Head of caudate nucleus (tissue), 42 donors: ENCODE measurements at regions not wholly inside any gene's neighbourhood (a gene's known extent, or its start where the extent isn't known, plus 50 kb on each side); places are given as distances from the start of the nearest gene placed in this dataset.
A peak's percentile ranks its signal among the peaks of the same experiment; 100 is the strongest.

ENCODE experiments used
- DNase-seq, 42 donors: peaks; one replicate each; pipeline versions ENCODE4 v3.0.0 to v3.0.0-alpha.2; 2020 to 2021; ENCODE audit warnings: mixed read lengths in 7 of 42
- intact Hi-C: fragments of 100-400 bp; cut with DNase I; formaldehyde crosslinking; loops from one replicate; pipeline ENCODE4 v1.15.0; 2022

GRCh38 chr18:67612281-67612680, 95.8 kb upstream of the DSEL start:
- intact Hi-C loops = no loop called here
- no peak for DNase-seq

GRCh38 chr18:67608615-67609273, 92.2 kb upstream of the DSEL start:
- no peak for DNase-seq

DNA sequence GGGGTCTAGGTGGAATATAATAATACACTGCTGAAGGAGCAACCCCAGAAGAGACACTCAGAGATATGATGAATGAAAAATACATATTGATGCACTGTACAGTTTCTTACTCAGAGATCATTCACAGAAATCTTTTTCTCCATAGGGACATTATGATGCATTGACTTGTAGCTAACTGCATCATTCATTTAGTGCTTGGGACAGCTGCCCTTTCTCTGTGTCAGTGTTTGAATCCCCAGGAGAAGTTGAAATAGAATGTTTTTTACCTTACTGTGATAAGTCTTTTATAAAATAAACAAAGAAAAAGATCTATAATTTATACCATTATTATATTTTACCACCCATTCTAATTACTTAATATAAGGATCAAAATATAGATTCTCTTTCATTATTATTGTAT, 91.7 kb upstream of the DSEL start:
- no peak for DNase-seq
- intact Hi-C loops = no loop called here

More at GRCh38 chr18:67608615-67609273, 92.2 kb upstream of the DSEL start:
- intact Hi-C loops = no loop called here

DNA sequence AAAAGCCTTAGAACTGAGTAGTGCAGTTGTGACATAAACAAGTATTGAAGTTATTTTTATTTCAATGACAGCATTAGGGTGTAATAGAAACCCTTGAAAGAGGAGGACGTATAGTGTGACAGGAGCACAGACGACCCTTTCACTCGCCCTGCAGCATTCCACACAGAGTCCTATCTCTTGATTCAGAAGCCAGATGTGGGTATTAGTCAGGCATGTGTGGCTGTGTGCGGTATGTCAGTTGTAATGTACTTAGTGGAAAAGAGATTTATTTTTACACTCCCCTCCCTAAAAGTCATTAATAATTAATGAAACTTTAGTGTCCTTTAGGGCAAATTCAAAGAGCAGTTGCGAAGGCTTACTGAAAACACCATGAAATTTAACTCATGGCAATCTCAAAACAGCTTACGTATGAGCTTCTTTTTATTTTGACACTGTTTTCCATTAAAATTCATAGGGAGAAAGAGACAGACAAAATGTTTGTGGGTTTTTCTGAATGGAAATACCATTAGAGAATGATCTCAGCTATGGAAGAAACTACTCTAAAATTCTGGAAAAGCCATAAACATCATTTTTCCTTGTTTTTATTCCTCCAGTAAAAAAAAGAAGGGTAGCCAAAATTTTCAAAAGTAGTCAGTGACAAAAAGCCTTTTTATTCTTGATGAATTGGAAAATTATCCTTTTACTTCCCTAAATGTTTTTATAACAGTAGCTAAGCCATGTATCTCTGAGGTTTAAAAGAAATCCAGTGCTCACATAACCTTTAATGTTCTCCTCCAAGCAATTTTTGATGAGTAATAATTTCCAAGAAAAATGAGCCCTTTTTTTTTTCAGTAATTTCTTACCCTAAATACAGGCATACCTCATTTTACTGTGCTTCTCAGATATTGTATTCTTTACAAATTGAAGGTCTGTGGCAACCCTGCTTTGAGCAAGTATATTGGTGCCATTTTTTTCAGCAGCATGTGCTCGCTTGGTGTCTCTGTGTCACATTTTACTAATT, 84.0 kb upstream of the DSEL start:
- DNase-seq = no peak

GRCh38 chr18:67599277-67599676, 82.8 kb upstream of the DSEL start:
- intact Hi-C loops = no loop called here
- peak in 31 of 42 donors; percentile 6 to 76 (median 29) for DNase-seq

More for the DNA sequence above, 84.0 kb upstream of the DSEL start:
- intact Hi-C loops = no loop called here

DNA sequence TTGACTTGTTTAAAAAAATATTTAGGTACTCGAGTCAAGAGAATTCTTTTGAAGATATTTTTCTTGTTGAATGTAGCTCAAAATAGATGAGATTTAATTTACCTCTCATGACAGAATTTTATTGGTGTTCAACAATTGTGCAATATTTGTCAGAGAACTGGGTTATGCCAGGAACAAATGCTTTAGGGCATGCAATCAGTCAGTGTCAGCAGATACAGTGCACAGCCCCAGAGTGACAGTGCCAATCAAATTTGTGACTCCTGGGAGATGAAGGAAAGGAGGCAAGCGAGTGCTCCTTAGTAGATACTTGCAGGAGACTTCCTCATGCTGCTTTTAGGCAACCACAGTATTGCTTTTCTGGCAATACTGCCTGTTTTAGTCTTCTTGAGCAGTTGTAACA, 81.2 kb upstream of the DSEL start:
- intact Hi-C loops = no loop called here
- DNase-seq = peak in 1 of 42 donors; percentile 9

GRCh38 chr18:67596003-67596402, 79.5 kb upstream of the DSEL start:
- intact Hi-C loops = no loop called here

GRCh38 chr18:67590571-67591141, 74.1 kb upstream of the DSEL start:
- no peak for DNase-seq
- intact Hi-C loops = no loop called here

More at GRCh38 chr18:67596003-67596402, 79.5 kb upstream of the DSEL start:
- no peak for DNase-seq

GRCh38 chr18:67589325-67589724, 72.8 kb upstream of the DSEL start:
- intact Hi-C loops = no loop called here
- no peak for DNase-seq

GRCh38 chr18:67586101-67586500, 69.6 kb upstream of the DSEL start:
- no peak for DNase-seq
- intact Hi-C loops = no loop called here

DNA sequence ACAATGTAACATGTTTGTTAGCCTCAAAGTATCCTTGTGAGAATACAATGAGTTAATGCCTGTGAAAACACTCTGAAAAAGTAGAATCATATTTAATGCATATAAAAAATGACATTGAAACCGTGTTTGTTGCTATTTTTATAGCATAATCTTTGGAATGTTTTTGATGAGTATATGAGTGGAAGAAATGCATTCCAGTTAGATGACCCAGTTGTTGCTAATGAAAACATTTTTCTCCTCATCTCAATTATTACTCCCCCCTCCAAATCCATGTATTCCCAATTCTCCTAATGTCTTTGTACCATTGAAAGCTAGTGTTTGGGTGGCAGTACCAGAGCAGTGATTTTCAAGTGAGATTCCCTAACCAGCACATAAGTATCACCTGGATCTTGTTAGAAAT, 67.1 kb upstream of the DSEL start:
- DNase-seq = no peak
- intact Hi-C loops = no loop called here

GRCh38 chr18:67582488-67582887, 66.0 kb upstream of the DSEL start:
- intact Hi-C loops = no loop called here
- no peak for DNase-seq

GRCh38 chr18:67581178-67581577, 64.7 kb upstream of the DSEL start:
- intact Hi-C loops = no loop called here
- DNase-seq = no peak

- intact Hi-C loops = no loop called here
Observed at GRCh38 chr18:67577386-67577785, 60.9 kb upstream of the DSEL start.

DNA sequence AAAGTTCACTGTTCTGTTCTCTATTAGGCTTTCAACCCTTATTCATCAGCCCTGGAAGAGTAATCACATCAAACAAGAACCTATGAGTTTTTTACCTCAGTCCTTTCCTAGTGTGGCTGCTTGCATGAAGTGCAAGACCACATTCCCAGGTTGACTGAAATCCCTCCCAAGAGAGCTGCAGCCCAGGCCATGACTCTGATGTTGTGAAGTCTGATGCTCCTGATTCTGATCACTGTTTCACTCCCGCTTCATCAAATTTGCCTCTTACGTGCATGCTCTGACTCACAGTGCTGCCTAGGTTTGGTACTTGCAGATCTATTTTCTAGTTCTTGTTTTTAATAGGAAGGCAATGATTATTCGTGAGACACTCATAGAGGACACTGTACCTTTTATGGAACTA, 58.2 kb upstream of the DSEL start:
- no peak for DNase-seq
- intact Hi-C loops = no loop called here

More at GRCh38 chr18:67577386-67577785, 60.9 kb upstream of the DSEL start:
- DNase-seq = no peak

DNA sequence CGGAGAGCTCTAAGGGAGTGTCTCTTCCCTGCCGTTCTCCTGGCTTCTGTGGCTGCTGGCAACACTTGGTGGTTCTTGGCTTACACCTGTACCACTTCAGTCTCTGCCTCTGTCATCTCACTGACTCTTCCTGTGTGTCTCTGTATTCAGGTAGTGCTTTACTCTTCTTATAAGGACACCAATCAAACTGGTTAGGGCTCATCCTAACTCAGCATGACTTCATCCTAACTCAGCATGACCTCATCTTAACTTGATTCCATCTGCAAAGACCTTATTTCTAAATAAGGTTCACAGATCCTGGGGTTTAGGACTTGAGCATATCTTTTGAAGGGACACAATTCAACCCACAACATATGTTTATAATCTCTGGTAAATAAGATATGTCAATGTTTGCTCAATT, 51.6 kb upstream of the DSEL start:
- DNase-seq = no peak
- intact Hi-C loops = no loop called here
